ENCODE measurements at regions not wholly inside any gene's neighbourhood (a gene's known extent, or its start where the extent isn't known, plus 50 kb on each side); places are given as distances from the start of the nearest gene placed in this dataset.

GRCh38 chr2:57576983-57577382 lies 469.6 kb upstream of the VRK2 start:
- H3K27me3 Mint-ChIP-seq (ENCODE audit: low read depth): peaks cover 2% of the 10 kb centered on the region

GRCh38 chr2:57597940-57598339 lies 448.7 kb upstream of the VRK2 start:
- Mint-ChIP-seq H3K27ac (no peak overlapping the region), H3K9me3 (peaks cover 7% of the 10 kb centered on the region), H3K4me3 (no peak overlapping the region), H3K4me1 (peaks cover 14% of the 10 kb centered on the region), H3K36me3 (no peaks in the 10 kb centered on the region), H3K27me3 (ENCODE audit: low read depth) (no peaks in the 10 kb centered on the region)
- DNase-seq (ENCODE audit: low spot score in 2 of 2, unreplicated experiment in 2 of 2): no peak
- no peak for TF ChIP-seq CTCF (IDR thresholded peaks at IDR 0.05; ENCODE audit: unreplicated experiment)

More at GRCh38 chr2:57576983-57577382, 469.6 kb upstream of the VRK2 start:
- Mint-ChIP-seq H3K4me3 (no peak overlapping the region), H3K27ac (no peak overlapping the region), H3K4me1 (no peaks in the 10 kb centered on the region), H3K36me3 (no peaks in the 10 kb centered on the region), H3K9me3 (no peaks in the 10 kb centered on the region)
- no peak for DNase-seq (ENCODE audit: low spot score in 2 of 2, unreplicated experiment in 2 of 2)
- TF ChIP-seq CTCF (IDR thresholded peaks at IDR 0.05; ENCODE audit: unreplicated experiment): no peak

- H3K4me1 Mint-ChIP-seq: peaks cover 14% of the 10 kb centered on the region
- peaks cover 7% of the 10 kb centered on the region for H3K9me3 Mint-ChIP-seq
- H3K36me3 Mint-ChIP-seq: no peaks in the 10 kb centered on the region
- no peak for TF ChIP-seq CTCF (IDR thresholded peaks at IDR 0.05; ENCODE audit: unreplicated experiment)
- no peaks in the 10 kb centered on the region for H3K27me3 Mint-ChIP-seq (ENCODE audit: low read depth)
- H3K27ac Mint-ChIP-seq: no peak overlapping the region
- DNase-seq (ENCODE audit: low spot score in 2 of 2, unreplicated experiment in 2 of 2): no peak
- no peak overlapping the region for H3K4me3 Mint-ChIP-seq
Observed at GRCh38 chr2:57598551-57598950, 448.1 kb upstream of the VRK2 start.

- no peak for DNase-seq (ENCODE audit: low spot score in 2 of 2, unreplicated experiment in 2 of 2)
- no peak for TF ChIP-seq CTCF (IDR thresholded peaks at IDR 0.05; ENCODE audit: unreplicated experiment)
- Mint-ChIP-seq H3K27ac (no peak overlapping the region), H3K27me3 (ENCODE audit: low read depth) (no peaks in the 10 kb centered on the region), H3K36me3 (no peaks in the 10 kb centered on the region), H3K4me1 (peaks cover 14% of the 10 kb centered on the region), H3K4me3 (no peak overlapping the region), H3K9me3 (no peaks in the 10 kb centered on the region)
Observed at GRCh38 chr2:57602733-57603132, 443.9 kb upstream of the VRK2 start.

- H3K36me3 Mint-ChIP-seq: no peaks in the 10 kb centered on the region
- H3K4me3 Mint-ChIP-seq: no peak overlapping the region
- TF ChIP-seq CTCF (IDR thresholded peaks at IDR 0.05; ENCODE audit: unreplicated experiment): no peak
- DNase-seq (ENCODE audit: low spot score in 2 of 2, unreplicated experiment in 2 of 2): no peak
- no peaks in the 10 kb centered on the region for H3K27me3 Mint-ChIP-seq (ENCODE audit: low read depth)
- H3K9me3 Mint-ChIP-seq: no peaks in the 10 kb centered on the region
- H3K4me1 Mint-ChIP-seq: peaks cover 19% of the 10 kb centered on the region
- H3K27ac Mint-ChIP-seq: no peak overlapping the region
Observed at GRCh38 chr2:57614988-57615387, 431.6 kb upstream of the VRK2 start.
